ENCODE measurements at regions not wholly inside any gene's neighbourhood (a gene's known extent, or its start where the extent isn't known, plus 50 kb on each side); places are given as distances from the start of the nearest gene placed in this dataset.

DNA sequence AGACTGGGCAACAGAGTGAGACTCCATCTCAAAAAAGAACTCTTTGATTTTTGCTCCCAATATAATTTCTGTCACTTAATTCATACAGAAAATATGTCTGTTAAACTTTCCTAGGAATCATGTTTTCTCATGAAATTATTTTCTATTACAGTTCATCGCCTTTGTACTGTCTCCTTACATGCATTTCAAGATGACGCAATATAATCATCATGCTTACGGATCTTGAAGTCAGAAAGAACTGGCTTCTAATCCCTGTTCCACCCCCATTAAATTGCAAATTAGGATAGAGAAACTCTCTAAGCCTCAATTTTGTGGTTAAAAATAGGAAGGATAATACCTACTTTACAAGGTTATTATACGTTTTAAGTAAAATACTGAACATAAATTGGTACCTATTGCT lies 467.6 kb upstream of the SMIM21 start:
- POLR2A ChIA-PET, result no interaction called here
- CTCF ChIA-PET, result no interaction called here

DNA sequence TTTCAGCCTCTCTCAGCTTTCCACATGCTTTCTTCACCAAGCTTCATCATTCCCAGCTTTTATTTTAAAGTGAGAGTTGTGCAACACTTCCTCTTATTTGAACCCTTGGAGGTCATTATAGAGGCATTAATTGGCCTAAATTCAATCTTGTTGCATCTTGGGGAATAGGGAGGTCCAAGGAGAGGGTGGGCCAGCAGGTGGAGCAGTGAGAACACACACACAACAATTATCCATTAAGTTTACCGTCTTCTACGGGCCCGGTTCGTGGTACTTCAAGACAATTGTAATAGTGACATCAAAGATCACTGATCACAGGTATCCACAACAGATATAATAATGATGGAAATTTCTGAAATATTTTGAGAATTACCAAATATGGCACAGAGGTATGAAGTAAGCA lies 457.2 kb upstream of the SMIM21 start:
- CTCF ChIA-PET, result interaction anchor here (0.8 kb wide), 1 partner anchor 10 kb away, joined by 3 read pairs; no protein-coding TSS in a partner anchor
- intact Hi-C loops (cut with micrococcal nuclease), result no loop called here
- H3K27me3 Mint-ChIP-seq, result peaks cover 2% of the 10 kb centered on the region
- no peak overlapping the region for H3K27ac Mint-ChIP-seq
- no peaks in the 10 kb centered on the region for H3K36me3 Mint-ChIP-seq
- no peak for DNase-seq
- no peaks in the 10 kb centered on the region for H3K9me3 Mint-ChIP-seq
- POLR2A ChIA-PET, result no interaction called here
- no peak overlapping the region for H3K4me3 Mint-ChIP-seq
- no peaks in the 10 kb centered on the region for H3K4me1 Mint-ChIP-seq (ENCODE audit: low read depth)

More for the DNA sequence above, 467.6 kb upstream of the SMIM21 start:
- intact Hi-C loops (cut with micrococcal nuclease), result no loop called here
- no peaks in the 10 kb centered on the region for H3K36me3 Mint-ChIP-seq
- H3K9me3 Mint-ChIP-seq, result no peaks in the 10 kb centered on the region
- no peak for DNase-seq
- no peak overlapping the region for H3K4me3 Mint-ChIP-seq
- peaks cover 2% of the 10 kb centered on the region for H3K27me3 Mint-ChIP-seq
- H3K4me1 Mint-ChIP-seq (ENCODE audit: low read depth), result no peaks in the 10 kb centered on the region
- H3K27ac Mint-ChIP-seq, result no peak overlapping the region

DNA sequence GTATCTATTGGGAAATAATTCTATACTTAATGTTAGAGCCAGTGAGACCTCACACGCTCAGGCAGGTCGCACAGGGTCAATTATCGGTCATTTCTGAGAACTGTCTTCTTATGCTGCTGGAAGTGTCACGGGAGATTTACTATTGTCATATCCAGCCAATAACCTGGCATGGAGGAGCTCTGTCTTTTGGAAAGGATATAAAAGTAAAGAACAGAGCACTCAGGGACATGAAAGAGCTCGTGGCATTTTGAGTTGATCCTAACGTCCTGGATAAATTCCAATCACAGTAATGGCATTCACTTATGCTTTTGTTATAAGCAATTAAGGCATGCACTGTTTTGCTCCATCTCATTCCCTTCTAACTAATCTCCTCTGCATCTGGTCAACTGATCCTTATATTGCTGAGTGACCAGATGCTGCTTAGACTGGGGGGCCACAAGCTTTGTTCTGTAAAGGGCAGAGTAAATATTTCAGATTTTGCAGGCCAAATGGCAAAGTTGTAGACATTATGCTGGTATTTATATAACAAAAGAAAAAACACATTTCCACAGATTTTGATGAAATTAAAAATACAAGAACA lies 453.5 kb upstream of the SMIM21 start:
- Mint-ChIP-seq H3K4me1 (ENCODE audit: low read depth) (no peaks in the 10 kb centered on the region), H3K9me3 (peaks cover 15% of the 10 kb centered on the region), H3K27me3 (peaks cover 2% of the 10 kb centered on the region), H3K36me3 (no peaks in the 10 kb centered on the region), H3K27ac (no peak overlapping the region), H3K4me3 (no peak overlapping the region)
- intact Hi-C loops (cut with micrococcal nuclease), result no loop called here
- POLR2A ChIA-PET, result no interaction called here
- CTCF ChIA-PET, result no interaction called here
- no peak for DNase-seq

DNA sequence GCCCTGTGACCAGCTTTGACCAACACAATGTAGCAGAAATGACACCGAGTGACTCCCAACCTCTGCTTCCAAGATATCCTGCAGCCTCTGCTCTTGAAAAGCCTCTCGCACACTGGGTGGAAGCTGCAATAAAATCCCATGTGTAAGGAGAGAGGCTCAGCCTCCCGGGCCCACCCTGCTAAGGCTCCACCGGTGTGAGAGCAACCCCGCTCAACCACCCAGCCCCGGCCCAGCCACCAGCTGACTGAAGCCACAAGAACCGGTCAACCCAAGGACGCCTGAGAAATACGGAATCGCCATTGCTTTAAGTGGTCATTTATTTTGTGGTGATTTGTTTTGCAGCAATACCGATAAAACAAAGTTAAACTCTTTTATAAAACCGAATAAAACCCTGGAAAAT lies 452.8 kb upstream of the SMIM21 start:
- Mint-ChIP-seq H3K4me1 (ENCODE audit: low read depth) (no peaks in the 10 kb centered on the region), H3K36me3 (no peaks in the 10 kb centered on the region), H3K27me3 (peaks cover 2% of the 10 kb centered on the region), H3K4me3 (no peak overlapping the region), H3K27ac (no peak overlapping the region), H3K9me3 (peaks cover 15% of the 10 kb centered on the region)
- no peak for DNase-seq
- POLR2A ChIA-PET, result no interaction called here
- intact Hi-C loops (cut with micrococcal nuclease), result no loop called here
- CTCF ChIA-PET, result no interaction called here

DNA sequence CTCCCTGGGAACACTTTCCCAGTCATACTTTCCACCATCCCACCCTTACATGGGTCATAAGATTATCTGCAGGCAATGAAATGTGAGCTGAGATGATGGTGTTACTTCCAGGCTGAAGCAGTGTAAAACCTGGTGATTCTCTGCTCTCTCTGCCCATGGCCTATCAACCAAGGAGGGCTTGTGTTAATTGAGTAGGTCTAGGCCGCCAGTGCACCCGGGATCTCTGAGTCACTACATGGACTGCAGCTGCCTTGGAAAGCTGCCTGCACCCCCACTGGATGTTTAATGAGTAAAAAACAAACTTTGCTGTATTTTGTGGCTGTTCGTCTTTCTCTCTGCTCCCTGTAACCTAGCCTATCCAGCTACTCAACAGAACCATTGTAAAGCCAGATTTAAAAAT lies 451.7 kb upstream of the SMIM21 start:
- peaks cover 2% of the 10 kb centered on the region for H3K27me3 Mint-ChIP-seq
- H3K27ac Mint-ChIP-seq, result no peak overlapping the region
- peaks cover 15% of the 10 kb centered on the region for H3K9me3 Mint-ChIP-seq
- intact Hi-C loops (cut with micrococcal nuclease), result no loop called here
- DNase-seq, result no peak
- POLR2A ChIA-PET, result no interaction called here
- no peak overlapping the region for H3K4me3 Mint-ChIP-seq
- CTCF ChIA-PET, result no interaction called here
- H3K36me3 Mint-ChIP-seq, result no peaks in the 10 kb centered on the region
- no peaks in the 10 kb centered on the region for H3K4me1 Mint-ChIP-seq (ENCODE audit: low read depth)

DNA sequence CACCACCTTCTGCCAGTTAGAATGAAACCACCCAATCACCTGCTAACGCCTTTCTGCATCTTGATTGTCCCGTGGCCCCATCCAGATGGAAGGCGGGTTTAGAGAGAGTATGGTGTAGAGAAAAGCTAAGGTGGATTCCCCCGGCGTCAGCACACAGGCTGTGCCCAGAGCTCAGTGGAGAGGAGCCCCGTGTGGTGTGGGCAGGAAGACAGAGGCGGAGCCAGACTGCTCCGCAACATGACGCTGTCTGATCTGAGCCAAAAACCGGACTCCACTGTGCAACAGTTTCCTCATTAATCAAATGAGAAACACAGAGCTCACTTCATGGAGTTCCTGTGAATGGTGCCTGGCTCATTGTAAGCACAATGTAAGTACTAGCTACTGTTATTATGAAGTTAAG lies 448.1 kb upstream of the SMIM21 start:
- intact Hi-C loops (cut with micrococcal nuclease), result no loop called here
- no peak overlapping the region for H3K4me3 Mint-ChIP-seq

DNA sequence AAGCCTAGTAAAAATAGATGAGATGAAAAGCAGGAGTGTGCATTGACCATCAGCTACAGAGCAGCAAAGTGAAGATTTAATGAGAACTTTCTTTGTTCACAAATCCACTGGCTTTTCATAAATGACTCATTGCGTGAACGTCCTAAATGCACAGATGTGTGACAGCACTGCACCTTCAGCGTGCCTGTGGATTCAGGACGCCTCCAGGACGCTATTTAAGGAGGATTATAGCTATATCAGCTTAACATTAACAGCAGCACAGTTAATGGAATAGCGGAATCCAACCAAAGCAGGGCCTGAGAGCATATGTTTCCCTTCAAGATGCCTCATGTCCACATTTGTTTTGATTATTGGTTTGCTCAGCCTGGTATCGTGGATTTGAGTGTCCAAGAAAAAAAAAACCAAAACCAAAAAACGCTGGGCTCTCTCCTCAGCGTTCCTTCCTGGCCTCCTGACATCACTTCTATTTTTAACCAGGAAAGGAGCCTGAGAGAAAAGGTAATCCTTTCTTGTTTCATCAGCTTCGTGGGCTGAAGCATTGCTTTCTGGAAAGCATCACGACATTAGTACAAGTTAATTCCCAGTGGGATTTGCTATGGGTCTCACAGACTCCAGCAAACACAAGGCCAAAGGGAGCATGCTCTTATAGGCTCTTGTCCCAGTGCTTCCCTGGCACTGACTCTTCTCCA lies 447.0 kb upstream of the SMIM21 start:
- Mint-ChIP-seq H3K27ac (no peak overlapping the region), H3K36me3 (no peaks in the 10 kb centered on the region), H3K4me3 (no peak overlapping the region), H3K9me3 (peaks cover 15% of the 10 kb centered on the region), H3K4me1 (ENCODE audit: low read depth) (no peaks in the 10 kb centered on the region), H3K27me3 (no peaks in the 10 kb centered on the region)
- intact Hi-C loops (cut with micrococcal nuclease), result no loop called here
- ChIA-PET CTCF (no interaction called here), POLR2A (interaction anchor here (0.7 kb wide), 1 partner anchor 112 kb away, joined by 3 read pairs; no protein-coding TSS in a partner anchor)
- no peak for DNase-seq

More for the DNA sequence above, 448.1 kb upstream of the SMIM21 start:
- Mint-ChIP-seq H3K36me3 (no peaks in the 10 kb centered on the region), H3K9me3 (peaks cover 15% of the 10 kb centered on the region), H3K27me3 (no peaks in the 10 kb centered on the region), H3K4me1 (ENCODE audit: low read depth) (no peaks in the 10 kb centered on the region), H3K27ac (no peak overlapping the region)
- CTCF ChIA-PET, result no interaction called here
- POLR2A ChIA-PET, result no interaction called here
- DNase-seq, result no peak

DNA sequence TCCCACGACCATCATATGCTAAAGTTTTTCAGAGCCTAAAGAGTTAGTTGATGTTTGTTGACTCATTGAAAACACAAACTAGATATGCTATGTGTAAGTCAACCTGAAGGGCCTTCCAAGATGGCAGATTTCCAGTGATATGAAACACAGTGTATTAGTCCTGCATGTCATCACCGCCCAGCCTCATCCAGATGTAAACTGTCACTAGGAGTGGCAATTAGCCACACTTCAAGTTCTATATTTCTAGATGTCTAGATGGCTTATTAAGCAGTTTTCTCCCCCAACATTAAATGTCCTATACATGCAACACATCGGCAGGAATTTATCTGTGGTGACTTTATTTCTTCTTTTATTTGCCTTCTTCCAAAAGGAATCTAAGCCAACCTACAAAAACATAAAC lies 444.1 kb upstream of the SMIM21 start:
- CTCF ChIA-PET, result no interaction called here
- Mint-ChIP-seq H3K9me3 (peaks cover 2% of the 10 kb centered on the region), H3K27ac (no peak overlapping the region), H3K4me3 (no peak overlapping the region), H3K4me1 (ENCODE audit: low read depth) (no peaks in the 10 kb centered on the region), H3K36me3 (no peaks in the 10 kb centered on the region), H3K27me3 (no peaks in the 10 kb centered on the region)
- POLR2A ChIA-PET, result no interaction called here
- no peak for DNase-seq
- intact Hi-C loops (cut with micrococcal nuclease), result no loop called here

DNA sequence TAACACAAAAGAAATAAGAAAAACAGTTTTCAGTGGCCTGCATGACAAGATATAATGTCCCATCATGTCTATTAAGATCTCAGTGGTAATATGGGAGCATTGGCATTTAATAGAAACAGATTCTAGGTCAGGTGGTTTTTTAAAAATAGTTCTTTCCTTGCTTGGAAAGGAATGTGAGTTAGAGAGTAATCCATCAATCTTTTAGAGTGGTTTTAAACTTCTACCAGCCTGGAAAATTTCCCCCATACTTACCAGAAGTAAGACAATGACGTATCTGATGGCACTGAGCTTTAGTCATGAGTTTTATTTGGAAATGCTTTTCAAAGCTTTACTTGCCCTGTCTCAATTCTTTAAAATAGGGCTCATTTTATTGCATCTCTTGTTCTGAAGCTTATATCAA lies 441.7 kb upstream of the SMIM21 start:
- Mint-ChIP-seq H3K27ac (no peak overlapping the region), H3K4me3 (no peak overlapping the region), H3K27me3 (no peaks in the 10 kb centered on the region), H3K36me3 (no peaks in the 10 kb centered on the region), H3K4me1 (ENCODE audit: low read depth) (no peaks in the 10 kb centered on the region), H3K9me3 (no peaks in the 10 kb centered on the region)
- no peak for DNase-seq
- ChIA-PET CTCF (interaction anchor here (0.6 kb wide), 1 partner anchor 80 kb away, joined by 4 read pairs; no protein-coding TSS in a partner anchor), POLR2A (no interaction called here)
- intact Hi-C loops (cut with micrococcal nuclease), result no loop called here

DNA sequence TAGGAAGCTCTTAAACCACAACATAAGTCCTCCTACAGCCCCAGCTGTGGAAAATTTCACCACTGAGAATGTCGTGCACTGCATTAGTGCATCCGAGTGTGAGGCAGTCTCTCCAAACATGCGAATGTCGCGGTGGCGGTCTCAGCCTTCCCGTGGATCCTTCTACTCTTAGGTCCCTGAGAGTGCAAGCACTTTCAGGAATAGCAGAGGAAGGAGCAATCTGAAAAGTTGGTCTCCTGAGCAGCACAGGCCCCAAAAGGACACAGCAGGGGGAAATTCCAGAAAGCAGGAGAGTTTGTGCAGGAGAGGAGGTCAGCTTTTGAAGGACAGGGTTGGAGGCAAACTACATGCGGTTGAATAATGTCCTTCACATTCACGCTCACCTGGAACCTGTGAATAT lies 440.5 kb upstream of the SMIM21 start:
- intact Hi-C loops (cut with micrococcal nuclease), result no loop called here
- Mint-ChIP-seq H3K27ac (no peak overlapping the region), H3K9me3 (no peaks in the 10 kb centered on the region), H3K27me3 (peaks cover 3% of the 10 kb centered on the region), H3K4me1 (ENCODE audit: low read depth) (no peaks in the 10 kb centered on the region), H3K4me3 (no peak overlapping the region), H3K36me3 (no peaks in the 10 kb centered on the region)
- ChIA-PET CTCF (no interaction called here), POLR2A (no interaction called here)
- DNase-seq, result no peak

DNA sequence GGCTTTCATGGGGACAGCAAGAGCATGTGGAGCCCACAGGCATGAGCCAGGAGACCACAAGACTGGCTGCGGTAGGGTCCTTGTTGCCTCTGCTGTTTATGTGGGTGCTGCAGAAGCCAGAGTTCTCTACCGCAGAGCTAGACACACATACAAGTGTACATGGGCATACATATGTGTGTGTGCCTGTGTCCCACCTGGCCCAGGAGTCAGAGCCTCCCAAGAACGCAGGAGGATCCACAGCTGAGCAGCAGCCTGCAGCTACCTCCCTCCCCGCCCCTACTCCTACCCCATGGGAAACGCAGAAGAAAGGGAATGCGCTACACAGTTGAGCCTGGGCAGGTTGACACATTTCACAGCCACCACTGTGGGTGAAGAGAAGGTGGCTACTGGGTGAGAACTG lies 438.1 kb upstream of the SMIM21 start:
- no peak for DNase-seq
- peaks cover 8% of the 10 kb centered on the region for H3K27me3 Mint-ChIP-seq
- H3K4me1 Mint-ChIP-seq (ENCODE audit: low read depth), result no peaks in the 10 kb centered on the region
- POLR2A ChIA-PET, result no interaction called here
- CTCF ChIA-PET, result no interaction called here
- intact Hi-C loops (cut with micrococcal nuclease), result no loop called here
- no peaks in the 10 kb centered on the region for H3K36me3 Mint-ChIP-seq
- H3K9me3 Mint-ChIP-seq, result no peaks in the 10 kb centered on the region
- no peak overlapping the region for H3K4me3 Mint-ChIP-seq
- no peak overlapping the region for H3K27ac Mint-ChIP-seq

DNA sequence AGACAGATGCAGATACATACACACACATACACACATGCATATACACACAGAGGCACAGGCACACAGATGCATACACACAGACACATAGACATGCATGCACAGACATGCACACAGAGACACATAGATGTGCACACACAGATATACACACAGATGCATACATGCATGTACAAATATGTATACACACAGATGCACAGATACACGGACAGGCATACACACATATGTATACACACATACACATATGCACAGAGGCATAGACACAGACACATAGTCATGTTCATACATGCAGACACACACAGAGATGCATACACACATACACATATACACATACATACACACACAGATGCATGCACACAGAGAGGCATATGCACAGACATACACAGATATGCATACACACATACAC lies 437.3 kb upstream of the SMIM21 start:
- H3K36me3 Mint-ChIP-seq, result no peaks in the 10 kb centered on the region
- no peak for DNase-seq
- H3K4me1 Mint-ChIP-seq (ENCODE audit: low read depth), result no peaks in the 10 kb centered on the region
- no peaks in the 10 kb centered on the region for H3K9me3 Mint-ChIP-seq
- H3K4me3 Mint-ChIP-seq, result no peak overlapping the region
- intact Hi-C loops (cut with micrococcal nuclease), result no loop called here
- H3K27ac Mint-ChIP-seq, result no peak overlapping the region
- CTCF ChIA-PET, result no interaction called here
- POLR2A ChIA-PET, result no interaction called here
- H3K27me3 Mint-ChIP-seq, result peaks cover 12% of the 10 kb centered on the region

DNA sequence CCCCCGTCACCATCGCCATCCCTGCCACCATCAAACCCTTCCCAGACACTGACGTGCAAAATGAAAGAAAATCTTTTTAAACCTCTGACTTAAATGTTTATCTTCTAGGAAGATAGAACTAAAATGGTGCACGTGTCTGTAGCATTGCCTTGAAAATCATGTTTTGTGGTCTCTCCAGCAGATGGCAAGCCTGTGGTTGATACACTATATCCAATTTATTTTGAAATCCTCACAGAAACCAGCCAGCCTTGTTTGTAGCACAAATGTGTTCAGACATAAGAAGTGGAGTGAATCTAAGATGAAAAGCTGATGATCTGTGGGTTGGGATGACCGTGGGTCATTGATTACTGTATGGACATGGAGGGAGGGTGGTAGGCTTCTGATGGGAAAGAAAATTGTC lies 436.2 kb upstream of the SMIM21 start:
- Mint-ChIP-seq H3K27me3 (peaks cover 15% of the 10 kb centered on the region), H3K4me1 (ENCODE audit: low read depth) (no peaks in the 10 kb centered on the region), H3K27ac (no peak overlapping the region), H3K9me3 (no peaks in the 10 kb centered on the region), H3K4me3 (no peak overlapping the region), H3K36me3 (no peaks in the 10 kb centered on the region)
- intact Hi-C loops (cut with micrococcal nuclease), result no loop called here
- ChIA-PET CTCF (no interaction called here), POLR2A (no interaction called here)
- no peak for DNase-seq
